GM23338 (cell line): ENCODE measurements at regions not wholly inside any gene's neighbourhood (a gene's known extent, or its start where the extent isn't known, plus 50 kb on each side); places are given as distances from the start of the nearest gene placed in this dataset.

ENCODE experiments used
- ATAC-seq: fragments of 200-7000 bp; cut with Tn5 transposase; 3 replicates; pipeline ENCODE4 v1.9.1; 2020
- DNase-seq: peaks from one replicate; pipeline ENCODE4 v3.0.0-alpha.2; 2015; ENCODE audit warnings: low spot score
- H2AFZ ChIP-seq: fragments of 200-600 bp; sonication (generic); 2 replicates; pipeline ENCODE4 v1.8.0; 2016; ENCODE audit warnings: antibody characterized with exemption, mild to moderate bottlenecking, moderate library complexity
- H3F3A ChIP-seq: fragments of 200-600 bp; sonication (generic); replicated peaks from 2 replicates; pipeline ENCODE4 v1.8.0; 2017; ENCODE audit warnings: antibody characterized with exemption, mixed run types, low read depth
- H3K27ac ChIP-seq: fragments of 200-600 bp; sonication (generic); 2 replicates; pipeline ENCODE4 v1.6.1; 2016; ENCODE audit warnings: low read depth
- H3K27me3 ChIP-seq: fragments of 200-600 bp; sonication (generic); 2 replicates; pipeline ENCODE4 v1.8.0; 2016; ENCODE audit warnings: mild to moderate bottlenecking, mixed run types, moderate library complexity; ENCODE audit not compliant: insufficient read depth
- H3K36me3 ChIP-seq: fragments of 200-600 bp; sonication (generic); 2 replicates; pipeline ENCODE4 v1.8.0; 2016; ENCODE audit warnings: mild to moderate bottlenecking; ENCODE audit not compliant: insufficient read depth
- H3K4me1 ChIP-seq: fragments of 200-600 bp; sonication (generic); 2 replicates; pipeline ENCODE4 v1.8.0; 2016; ENCODE audit warnings: mild to moderate bottlenecking, moderate library complexity; ENCODE audit not compliant: insufficient read depth
- H3K4me2 ChIP-seq: fragments of 200-600 bp; sonication (generic); 2 replicates; pipeline ENCODE4 v1.7.1; 2017; ENCODE audit warnings: mixed run types
- H3K4me3 ChIP-seq: fragments of 200-600 bp; sonication (generic); 2 replicates; pipeline ENCODE4 v1.6.1; 2016; ENCODE audit warnings: mixed run types
- H3K79me2 ChIP-seq: fragments of 200-600 bp; sonication (generic); replicated peaks from 2 replicates; pipeline ENCODE4 v1.8.0; 2017; ENCODE audit warnings: mild to moderate bottlenecking; ENCODE audit not compliant: insufficient read depth
- H3K9me2 ChIP-seq: fragments of 200-600 bp; sonication (generic); 2 replicates; pipeline ENCODE4 v1.8.0; 2017; ENCODE audit not compliant: insufficient read depth
- H4K20me1 ChIP-seq: fragments of 200-600 bp; sonication (generic); replicated peaks from 2 replicates; pipeline ENCODE4 v1.8.0; 2017; ENCODE audit warnings: mild to moderate bottlenecking; ENCODE audit not compliant: insufficient read depth
- H3K27ac Mint-ChIP-seq: 2 replicates; pipeline ENCODE4 v1.8.0; 2020; ENCODE audit warnings: inconsistent platforms, mild to moderate bottlenecking, moderate library complexity, mixed read lengths
- H3K27me3 Mint-ChIP-seq: 3 replicates; pipeline ENCODE4 v1.8.0; 2022; ENCODE audit warnings: low read depth, mild to moderate bottlenecking, moderate library complexity, mixed read lengths, inconsistent platforms; ENCODE audit not compliant: insufficient read depth, poor library complexity
- H3K36me3 Mint-ChIP-seq: 3 replicates; pipeline ENCODE4 v1.8.0; 2021; ENCODE audit warnings: low read depth, mild to moderate bottlenecking, inconsistent platforms, moderate library complexity, mixed read lengths
- H3K4me1 Mint-ChIP-seq: 3 replicates; pipeline ENCODE4 v1.8.0; 2020; ENCODE audit warnings: mild to moderate bottlenecking, inconsistent platforms, mixed read lengths
- H3K4me3 Mint-ChIP-seq: 3 replicates; pipeline ENCODE4 v1.8.0; 2021; ENCODE audit warnings: moderate library complexity, mild to moderate bottlenecking, inconsistent platforms, mixed read lengths
- H3K9me3 Mint-ChIP-seq: 3 replicates; pipeline ENCODE4 v1.8.0; 2020; ENCODE audit warnings: moderate library complexity, mild to moderate bottlenecking, inconsistent platforms, mixed read lengths
- CREB1 ChIP-seq: fragments of 250-450 bp; sonication (Bioruptor Pico); IDR thresholded peaks from 2 replicates; pipeline ENCODE4 v1.5.0; 2020; ENCODE audit warnings: low read depth, mild to moderate bottlenecking, moderate library complexity
- EZH2 ChIP-seq: fragments of 200-600 bp; sonication (generic); IDR thresholded peaks from one replicate; pipeline ENCODE4 v1.8.0; 2017; ENCODE audit warnings: antibody characterized with exemption, mild to moderate bottlenecking, low read depth; ENCODE audit not compliant: unreplicated experiment
- EZH2phosphoT487 ChIP-seq: fragments of 200-600 bp; sonication (generic); IDR thresholded peaks from one replicate; pipeline ENCODE4 v1.8.1; 2018; ENCODE audit warnings: antibody characterized with exemption; ENCODE audit not compliant: unreplicated experiment
- JUNB ChIP-seq: IDR thresholded peaks from one replicate; pipeline ENCODE4 v1.6.1; 2016; ENCODE audit warnings: antibody characterized with exemption; ENCODE audit not compliant: unreplicated experiment
- NANOG ChIP-seq: IDR thresholded peaks from 2 replicates; pipeline ENCODE4 v1.6.1; 2016; ENCODE audit warnings: antibody characterized with exemption, borderline replicate concordance
- POLR2AphosphoS5 ChIP-seq: IDR thresholded peaks from 2 replicates; pipeline ENCODE4 v1.6.1; 2016; ENCODE audit warnings: antibody characterized with exemption, low read depth
- REST ChIP-seq: IDR thresholded peaks from one replicate; pipeline ENCODE4 v1.6.1; 2018; ENCODE audit warnings: antibody characterized with exemption; ENCODE audit not compliant: unreplicated experiment
- STAT1 ChIP-seq: IDR thresholded peaks from one replicate; pipeline ENCODE4 v1.6.1; 2016; ENCODE audit warnings: antibody characterized with exemption; ENCODE audit not compliant: unreplicated experiment
- ZNF114 ChIP-seq: fragments of 250-450 bp; sonication (Bioruptor Pico); IDR thresholded peaks from 2 replicates; pipeline ENCODE4 v1.5.0; 2020; ENCODE audit warnings: mild to moderate bottlenecking, moderate library complexity
- ZNF331 ChIP-seq: fragments of 250-450 bp; sonication (Bioruptor Pico); IDR thresholded peaks from 2 replicates; pipeline ENCODE4 v1.5.0; 2020; ENCODE audit warnings: low read depth, mild to moderate bottlenecking, moderate library complexity
- ZNF462 ChIP-seq: fragments of 250-450 bp; sonication (Bioruptor Pico); IDR thresholded peaks from 2 replicates; pipeline ENCODE4 v1.5.0; 2020; ENCODE audit warnings: mild to moderate bottlenecking, moderate library complexity

GRCh38 chr11:79550809-79551208 lies 110.0 kb upstream of the TENM4 start (continued):
- TF ChIP-seq EZH2 (no peak), EZH2phosphoT487 (no peak), REST (no peak), STAT1 (no peak), CREB1 (CRISPR knock-in tag) (no peak), JUNB (no peak), POLR2AphosphoS5 (no peak)

- Histone ChIP-seq H3K4me2 (no peak overlapping the region), H3K79me2 (no peaks in the 10 kb centered on the region), H3K36me3 (no peaks in the 10 kb centered on the region), H3K9me2 (no peaks in the 10 kb centered on the region; the same call in none of the 2 replicates), H3K4me3 (no peak overlapping the region), H2AFZ (no peak overlapping the region), H4K20me1 (no peaks in the 10 kb centered on the region), H3F3A (no peaks in the 10 kb centered on the region), H3K4me1 (peaks cover 20% of the 10 kb centered on the region; the same call in 1 of the 2 replicates), H3K27me3 (no peaks in the 10 kb centered on the region), H3K27ac (no peak overlapping the region)
- H3K4me3 Mint-ChIP-seq = no peak overlapping the region
- peaks cover 15% of the 10 kb centered on the region; the same call in 2 of the 3 replicates for H3K4me1 Mint-ChIP-seq
- no peaks in the 10 kb centered on the region for H3K27me3 Mint-ChIP-seq
- TF ChIP-seq ZNF114 (no peak), CREB1 (CRISPR knock-in tag) (no peak), EZH2phosphoT487 (no peak), ZNF462 (CRISPR knock-in tag) (no peak), EZH2 (no peak), NANOG (no peak), STAT1 (no peak), POLR2AphosphoS5 (no peak), ZNF331 (CRISPR knock-in tag) (no peak), REST (no peak)
- peaks cover under 1% of the 10 kb centered on the region; the same call in 1 of the 3 replicates for H3K9me3 Mint-ChIP-seq
- ATAC-seq (no peak), DNase-seq (no peak)
- no peak overlapping the region for H3K27ac Mint-ChIP-seq
- H3K36me3 Mint-ChIP-seq = no peaks in the 10 kb centered on the region
Observed at GRCh38 chr11:79547256-79547655, 106.4 kb upstream of the TENM4 start.
